Kidney (tissue), 13 donors: ENCODE measurements at regions not wholly inside any gene's neighbourhood (a gene's known extent, or its start where the extent isn't known, plus 50 kb on each side); places are given as distances from the start of the nearest gene placed in this dataset.

Experiments
- DNase-seq, 5 donors: peaks; one replicate each; pipeline ENCODE4 v3.0.0-alpha.2; 2013 to 2020
- FAIRE-seq: peaks from 2 replicates; lab custom pipeline; 2012; peaks lifted over from hg19 to GRCh38; lab: Jason Lieb, UNC
- H3K27ac ChIP-seq, 2 donors: one replicate each; pipeline ENCODE4 v1.7.0; 2013; ENCODE audit warnings: low read depth in 2 of 2, low read length in 2 of 2, inconsistent platforms in 1 of 2
- H3K27me3 ChIP-seq: one replicate; pipeline ENCODE4 v1.7.1; 2013; ENCODE audit warnings: low read length, inconsistent platforms; ENCODE audit not compliant: control insufficient read depth, insufficient read depth
- H3K36me3 ChIP-seq, 3 donors: one replicate each; pipeline versions ENCODE4 v1.7.0 to v1.7.1; 2013; ENCODE audit warnings: low read length in 3 of 3, control low read depth in 1 of 3, inconsistent platforms in 1 of 3; ENCODE audit not compliant: insufficient read depth in 3 of 3, control insufficient read depth in 2 of 3
- H3K4me1 ChIP-seq, 3 donors: one replicate each; pipeline versions ENCODE4 v1.7.0 to v1.7.1; 2013; ENCODE audit warnings: low read length in 3 of 3, inconsistent platforms in 1 of 3, low read depth in 1 of 3; ENCODE audit not compliant: control insufficient read depth in 2 of 3, insufficient read depth in 2 of 3
- H3K4me3 ChIP-seq, 3 donors: one replicate each; pipeline versions ENCODE4 v1.7.0 to v1.8.1; 2013; ENCODE audit warnings: low read length in 3 of 3, control low read depth in 1 of 3, inconsistent platforms in 1 of 3
- H3K9ac ChIP-seq, 3 donors: one replicate each; pipeline versions ENCODE4 v1.7.0 to v1.7.1; 2013; ENCODE audit warnings: low read length in 3 of 3, control low read depth in 1 of 3, inconsistent platforms in 1 of 3
- H3K9me3 ChIP-seq, 3 donors: one replicate each; pipeline versions ENCODE4 v1.7.0 to v1.7.1; 2013; ENCODE audit warnings: low read length in 3 of 3, control low read depth in 1 of 3, inconsistent platforms in 1 of 3; ENCODE audit not compliant: control insufficient read depth in 2 of 3, insufficient read depth in 1 of 3
- intact Hi-C: fragments of 100-400 bp; cut with DNase I; formaldehyde crosslinking; loops from one replicate; pipeline ENCODE4 v1.11.1; 2022
- TF ChIP-seq, protein P1 (sequence below): IDR thresholded peaks from 3 replicates; pipeline ENCODE4 v1.5.1; 2012; ENCODE audit warnings: mild to moderate bottlenecking, moderate library complexity, borderline replicate concordance; ENCODE audit not compliant: insufficient read depth; ENCODE audit errors: extremely low read depth
- donor health status: control.
- donor health status: control.
- donor health status: control.
- donor health status: control.
- donor health status: control.
- donor health status: DM: yes; HTN: yes; CAD: no.
- donor health status: Normal renal cell carcinoma (clear cell type).

DNA sequence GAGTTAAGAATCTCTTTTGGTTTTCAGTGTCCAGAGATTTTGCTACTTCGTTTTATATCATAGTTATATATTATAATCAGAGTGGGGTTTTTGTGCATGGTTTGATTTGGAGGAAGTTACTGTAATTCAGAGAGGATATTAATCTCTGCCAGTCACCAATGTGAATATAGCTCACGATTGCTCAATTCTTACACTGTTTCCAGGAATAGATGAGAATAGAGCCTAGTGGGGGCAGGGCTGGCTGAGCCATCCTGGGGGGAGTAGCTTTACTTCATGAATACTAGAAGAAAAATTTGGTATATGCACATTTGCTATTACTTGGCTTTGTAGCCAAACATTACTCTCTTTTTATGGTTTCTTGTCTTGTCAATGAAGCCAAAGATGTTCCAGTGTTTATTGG is 60.9 kb upstream of the TRPC3 start:
- Histone ChIP-seq H3K36me3 (no peaks in the 10 kb centered on the region), H3K4me3 (no peak overlapping the region), H3K9ac (no peak overlapping the region), H3K9me3 (no peaks in the 10 kb centered on the region), H3K27ac (no peak overlapping the region), H3K27me3 (no peaks in the 10 kb centered on the region), H3K4me1 (no peaks in the 10 kb centered on the region)
- DNase-seq (no peak), FAIRE-seq (no peak)
- TF ChIP-seq, protein P1, sequence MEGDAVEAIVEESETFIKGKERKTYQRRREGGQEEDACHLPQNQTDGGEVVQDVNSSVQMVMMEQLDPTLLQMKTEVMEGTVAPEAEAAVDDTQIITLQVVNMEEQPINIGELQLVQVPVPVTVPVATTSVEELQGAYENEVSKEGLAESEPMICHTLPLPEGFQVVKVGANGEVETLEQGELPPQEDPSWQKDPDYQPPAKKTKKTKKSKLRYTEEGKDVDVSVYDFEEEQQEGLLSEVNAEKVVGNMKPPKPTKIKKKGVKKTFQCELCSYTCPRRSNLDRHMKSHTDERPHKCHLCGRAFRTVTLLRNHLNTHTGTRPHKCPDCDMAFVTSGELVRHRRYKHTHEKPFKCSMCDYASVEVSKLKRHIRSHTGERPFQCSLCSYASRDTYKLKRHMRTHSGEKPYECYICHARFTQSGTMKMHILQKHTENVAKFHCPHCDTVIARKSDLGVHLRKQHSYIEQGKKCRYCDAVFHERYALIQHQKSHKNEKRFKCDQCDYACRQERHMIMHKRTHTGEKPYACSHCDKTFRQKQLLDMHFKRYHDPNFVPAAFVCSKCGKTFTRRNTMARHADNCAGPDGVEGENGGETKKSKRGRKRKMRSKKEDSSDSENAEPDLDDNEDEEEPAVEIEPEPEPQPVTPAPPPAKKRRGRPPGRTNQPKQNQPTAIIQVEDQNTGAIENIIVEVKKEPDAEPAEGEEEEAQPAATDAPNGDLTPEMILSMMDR, result no peak
- intact Hi-C loops, result no loop called here

DNA sequence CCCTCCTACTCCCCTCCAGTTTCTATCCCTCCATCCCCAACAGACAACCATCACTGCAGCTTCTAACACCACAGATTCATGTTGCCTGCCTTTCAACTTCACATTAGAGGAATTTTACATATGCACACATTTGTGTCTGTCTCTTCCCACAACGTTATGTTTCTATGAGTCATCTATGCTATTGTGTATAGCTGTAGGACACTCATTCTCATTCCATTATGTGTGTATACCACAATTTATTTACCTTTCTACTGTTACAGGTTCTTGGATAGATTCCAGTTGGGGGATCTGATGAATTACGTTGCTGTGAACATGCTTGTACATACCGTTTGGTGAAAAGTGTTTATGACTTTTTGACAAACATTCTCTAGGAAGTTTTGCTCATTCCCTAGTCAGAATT is 58.8 kb upstream of the TRPC3 start:
- H3K27me3 ChIP-seq, result no peaks in the 10 kb centered on the region
- DNase-seq (no peak), FAIRE-seq (no peak)
- no peak overlapping the region for H3K9ac ChIP-seq
- H3K27ac ChIP-seq, result no peak overlapping the region
- H3K36me3 ChIP-seq, result no peaks in the 10 kb centered on the region
- H3K4me1 ChIP-seq, result no peaks in the 10 kb centered on the region
- intact Hi-C loops, result no loop called here
- no peaks in the 10 kb centered on the region for H3K9me3 ChIP-seq
- TF ChIP-seq, protein P1, result no peak
- H3K4me3 ChIP-seq, result no peak overlapping the region

GRCh38 chr4:122009524-122009923 is 57.7 kb upstream of the TRPC3 start:
- Histone ChIP-seq H3K36me3 (no peaks in the 10 kb centered on the region), H3K9ac (no peak overlapping the region), H3K27me3 (no peaks in the 10 kb centered on the region), H3K4me1 (no peaks in the 10 kb centered on the region), H3K27ac (no peak overlapping the region), H3K4me3 (no peak overlapping the region), H3K9me3 (no peaks in the 10 kb centered on the region)
- no peak for FAIRE-seq
- TF ChIP-seq, protein P1, result no peak
- intact Hi-C loops, result no loop called here
- no peak for DNase-seq

DNA sequence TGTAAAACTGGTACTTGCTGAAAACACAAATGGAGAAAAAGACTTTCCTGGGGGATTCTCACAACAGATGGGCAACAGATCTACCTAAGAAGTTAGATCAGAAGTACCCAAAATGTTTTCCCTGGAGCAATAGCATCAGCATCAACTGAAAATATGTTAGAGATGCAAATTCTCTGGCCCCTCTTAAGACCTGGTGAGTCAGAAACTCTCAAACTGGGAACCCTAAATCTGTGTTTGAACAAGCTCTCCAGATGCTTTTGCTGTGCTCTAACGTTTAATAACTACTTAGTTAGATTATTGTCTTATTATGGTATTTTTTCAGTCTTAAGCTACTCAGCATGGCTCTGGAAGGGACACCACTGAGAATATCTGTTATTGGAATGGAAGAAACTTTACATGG is 55.2 kb upstream of the TRPC3 start:
- Histone ChIP-seq H3K9ac (no peak overlapping the region), H3K4me3 (no peak overlapping the region), H3K27me3 (no peaks in the 10 kb centered on the region), H3K4me1 (no peaks in the 10 kb centered on the region), H3K9me3 (no peaks in the 10 kb centered on the region), H3K36me3 (no peaks in the 10 kb centered on the region), H3K27ac (no peak overlapping the region)
- intact Hi-C loops, result no loop called here
- TF ChIP-seq, protein P1, result no peak
- DNase-seq (no peak), FAIRE-seq (no peak)
